Limb (tissue), 2 donors: ENCODE measurements at regions not wholly inside any gene's neighbourhood (a gene's known extent, or its start where the extent isn't known, plus 50 kb on each side); places are given as distances from the start of the nearest gene placed in this dataset.
"Not testable (repeated sequence)": the region's sequence is repeated elsewhere in the genome, so short reads cannot be mapped to it uniquely, and the experiment has no call there.

Experiments used
- DNase-seq, 2 donors: peaks; one replicate each; pipeline ENCODE4 v3.0.0-alpha.2; 2016; ENCODE audit errors: extremely low spot score in 2 of 2

- DNase-seq: no peak
Measured at GRCh38 chr16:65336160-65336559, 214.3 kb upstream of the CDH11 start.

DNA sequence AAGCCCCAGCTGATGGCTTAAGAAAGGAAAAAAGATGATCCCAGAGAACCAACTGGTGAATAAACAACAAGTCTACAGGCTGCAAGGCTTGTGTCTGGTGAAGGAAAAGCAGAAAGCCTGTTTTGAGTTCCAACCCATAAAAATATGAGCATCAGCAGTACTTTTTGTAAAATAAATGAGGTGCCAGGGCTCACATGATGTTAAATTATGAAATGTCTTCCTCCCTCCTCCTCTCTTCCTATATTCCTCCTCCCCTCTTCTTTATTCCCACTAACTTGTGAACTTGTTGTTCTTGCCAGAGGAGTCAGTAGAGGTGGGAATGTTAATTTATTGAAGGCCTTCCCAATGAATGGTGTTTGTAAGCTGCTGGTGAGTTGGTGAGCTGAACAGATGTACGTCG is 212.2 kb upstream of the CDH11 start:
- no peak for DNase-seq

- no peak for DNase-seq
Measured at GRCh38 chr16:65333283-65333682, 211.4 kb upstream of the CDH11 start.

DNA sequence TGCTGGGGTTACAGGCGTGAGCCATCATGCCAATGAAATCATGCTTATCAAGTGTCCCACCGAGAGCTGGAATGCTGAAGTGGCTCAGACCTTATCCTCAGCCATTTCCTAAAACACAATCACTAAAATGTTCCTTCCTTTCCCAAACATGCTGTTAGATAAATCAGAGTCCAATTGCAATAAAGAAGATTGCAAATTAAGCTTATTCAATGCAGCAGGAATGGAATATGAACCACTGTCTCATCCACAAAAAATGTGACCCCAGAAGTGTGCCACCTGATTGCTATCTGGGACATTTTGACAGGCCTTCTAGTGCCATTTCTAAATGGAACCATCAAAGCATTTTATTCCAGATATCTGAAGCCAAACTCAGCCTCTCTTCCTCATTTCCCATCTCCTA is 205.5 kb upstream of the CDH11 start:
- no peak for DNase-seq

GRCh38 chr16:65323655-65324237 is 201.9 kb upstream of the CDH11 start:
- no peak for DNase-seq

DNA sequence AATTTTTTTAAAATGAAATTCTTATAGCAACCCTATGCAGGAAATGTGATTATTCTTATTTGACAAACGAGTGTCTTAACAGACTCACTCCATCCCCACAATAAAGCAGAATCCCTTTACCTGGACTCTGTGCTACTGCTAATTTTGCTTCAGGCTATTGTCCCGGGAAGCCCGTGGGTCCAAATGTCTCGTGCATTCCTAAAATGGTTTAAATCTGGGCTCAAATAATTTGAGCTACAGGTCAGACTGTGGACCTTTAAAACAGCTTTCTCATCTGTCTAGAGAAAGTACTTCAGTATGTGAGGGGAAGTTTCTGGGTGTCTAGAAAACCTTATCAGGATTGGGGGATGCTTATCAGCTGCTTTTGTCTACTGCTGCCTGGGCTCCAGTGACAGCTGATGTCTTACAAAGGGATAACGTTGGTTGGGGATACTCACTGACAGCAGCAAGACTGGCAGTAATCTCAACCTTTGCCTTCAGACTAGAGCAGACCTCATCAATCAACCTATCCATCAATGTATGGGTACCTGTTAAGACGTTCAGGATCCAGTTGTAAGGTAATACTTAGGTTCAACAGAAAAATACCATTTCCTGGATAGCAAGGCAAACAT is 197.9 kb upstream of the CDH11 start:
- no peak for DNase-seq

DNA sequence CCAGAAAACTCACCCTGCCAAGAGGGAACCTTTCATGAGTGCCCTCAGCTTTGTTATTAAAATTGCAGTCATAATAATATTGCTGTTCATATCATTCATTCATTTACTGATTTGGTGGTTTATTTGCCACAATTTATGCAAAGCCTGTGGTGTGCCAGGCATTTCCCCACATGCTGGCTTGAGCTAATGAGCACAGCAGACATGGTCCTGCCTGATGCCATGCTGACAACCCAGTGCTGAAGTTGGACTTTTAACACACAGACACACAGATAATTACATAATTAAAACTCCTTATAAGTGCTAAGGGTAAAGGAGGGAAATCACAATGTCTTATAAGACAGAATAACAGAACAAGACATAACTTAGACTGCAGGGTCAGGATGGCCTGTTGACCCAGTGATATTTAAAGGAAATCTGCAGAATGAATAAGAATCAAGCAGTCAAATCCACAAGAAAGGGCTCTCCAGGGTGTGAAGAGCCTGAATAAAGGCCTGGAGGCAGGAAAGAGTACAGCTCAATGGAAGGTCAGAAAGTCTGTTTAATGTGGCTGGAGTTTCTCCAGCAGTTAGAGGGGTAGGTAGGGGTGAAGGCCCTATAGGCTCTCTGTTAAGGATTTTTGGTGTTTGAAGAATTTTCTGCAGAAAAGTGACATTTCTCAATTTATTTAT is 196.9 kb upstream of the CDH11 start:
- no peak for DNase-seq

DNA sequence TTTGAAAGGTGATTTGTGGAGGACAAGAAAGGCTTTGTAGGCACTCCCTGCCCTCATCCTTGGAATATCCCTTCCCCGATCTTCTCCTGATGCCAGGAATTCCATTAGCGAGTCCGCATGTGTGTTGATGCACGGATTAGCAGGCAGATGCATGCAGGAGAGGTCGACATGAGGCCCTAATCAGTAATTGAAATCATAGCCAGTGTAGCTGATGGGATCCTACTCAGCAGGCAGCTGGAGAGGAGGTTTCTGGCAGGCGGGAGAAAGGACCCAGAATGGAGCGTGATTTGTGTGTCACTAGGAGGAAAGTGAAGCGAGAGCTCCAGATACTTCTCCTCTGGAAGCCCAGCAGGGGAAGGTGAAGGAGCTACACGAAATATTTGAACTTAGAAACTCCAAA is 196.3 kb upstream of the CDH11 start:
- DNase-seq: peak in 1 of 2 donors; percentile 35

- DNase-seq: no peak
Measured at GRCh38 chr16:65316808-65317207, 194.9 kb upstream of the CDH11 start.

DNA sequence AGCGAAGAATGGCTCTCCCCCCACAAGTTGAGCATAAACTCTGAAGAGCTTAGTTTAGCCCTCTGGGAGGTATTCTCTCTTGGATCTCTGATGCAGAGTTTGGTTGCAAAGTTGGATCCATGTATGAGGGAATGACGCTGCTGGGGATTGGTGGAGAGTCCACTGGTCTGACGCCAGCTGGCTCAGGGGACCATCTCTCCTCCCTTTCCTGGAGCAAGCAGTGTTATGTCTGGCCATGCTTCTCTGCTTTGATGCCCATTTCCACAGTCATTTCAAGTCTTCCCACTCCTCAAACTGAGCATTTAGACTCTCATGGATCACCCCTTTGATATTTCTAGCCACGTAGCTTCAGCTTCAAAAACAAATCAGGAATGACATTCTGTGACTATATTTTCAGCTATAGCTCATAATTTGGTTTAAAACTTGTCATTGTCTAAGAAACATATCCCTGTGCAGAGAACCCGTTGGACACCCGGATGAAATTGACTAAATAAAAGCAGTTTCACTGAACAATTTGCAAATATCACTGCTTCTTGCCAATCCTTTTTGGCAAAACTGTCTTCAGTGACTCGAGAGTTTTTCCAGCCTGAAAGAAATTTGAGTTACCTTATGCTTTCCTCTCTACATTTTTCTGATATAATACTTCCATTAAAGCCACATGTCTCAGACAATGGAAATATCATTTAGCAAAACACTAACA is 193.4 kb upstream of the CDH11 start:
- DNase-seq: peak; percentile 62 to 63

- no peak for DNase-seq
Measured at GRCh38 chr16:65314627-65315008, 192.8 kb upstream of the CDH11 start.

DNA sequence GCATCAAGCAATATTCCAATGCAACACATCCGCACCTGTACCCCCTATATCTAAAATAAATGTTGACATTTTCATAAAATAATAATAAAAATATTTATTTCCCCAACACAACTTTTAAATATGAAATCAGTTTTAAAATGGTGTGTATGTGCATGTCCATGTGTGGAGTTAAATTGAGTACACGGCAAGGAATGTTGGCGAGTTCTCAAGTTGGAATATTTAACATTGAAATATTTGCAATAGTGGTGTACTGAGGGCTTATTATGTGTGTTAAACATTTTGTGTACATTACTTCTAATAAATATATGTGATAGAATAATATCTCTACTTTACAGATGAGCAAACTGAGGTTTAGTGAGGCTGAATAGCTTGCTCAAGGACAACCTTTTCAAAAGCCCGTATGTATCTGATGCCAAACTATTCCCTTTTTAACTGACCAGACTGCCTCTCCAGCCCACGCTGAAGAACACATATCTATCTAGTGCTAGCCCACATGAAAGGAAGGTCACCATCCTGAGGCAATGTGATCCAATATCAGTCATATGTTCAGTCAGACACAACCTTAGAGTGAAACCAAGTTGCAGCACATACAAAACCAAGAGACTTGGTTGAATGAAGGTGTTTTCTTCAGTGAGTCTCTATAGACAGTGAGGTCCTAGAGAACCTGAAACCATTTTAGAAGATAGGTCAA is 192.2 kb upstream of the CDH11 start:
- DNase-seq: no peak

GRCh38 chr16:65312795-65313194 is 190.9 kb upstream of the CDH11 start:
- DNase-seq: no peak

DNA sequence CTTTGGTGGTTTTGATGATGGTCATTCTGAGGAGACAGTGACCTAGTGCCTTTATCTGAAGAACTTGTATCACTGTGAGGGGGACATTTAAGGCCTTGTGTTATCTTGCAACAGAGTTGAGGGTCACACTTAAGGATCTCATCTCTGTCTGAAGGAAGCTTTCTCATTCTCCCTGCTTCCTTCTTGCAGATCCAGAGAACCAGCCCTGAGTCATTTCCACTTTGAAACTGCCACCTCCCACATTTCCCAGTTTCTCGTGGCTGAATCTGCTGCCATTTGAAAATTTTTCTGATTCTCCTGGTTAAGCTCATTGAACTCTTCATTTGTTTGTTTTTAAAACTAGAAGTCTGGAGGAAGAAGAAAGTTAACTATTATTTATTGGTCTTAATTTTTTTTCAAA is 190.2 kb upstream of the CDH11 start:
- DNase-seq: no peak

- not testable (repeated sequence) for DNase-seq
Measured at GRCh38 chr16:65310491-65310890, 188.6 kb upstream of the CDH11 start.

GRCh38 chr16:65309354-65309753 is 187.5 kb upstream of the CDH11 start:
- no peak for DNase-seq

GRCh38 chr16:65308506-65308905 is 186.6 kb upstream of the CDH11 start:
- no peak for DNase-seq

DNA sequence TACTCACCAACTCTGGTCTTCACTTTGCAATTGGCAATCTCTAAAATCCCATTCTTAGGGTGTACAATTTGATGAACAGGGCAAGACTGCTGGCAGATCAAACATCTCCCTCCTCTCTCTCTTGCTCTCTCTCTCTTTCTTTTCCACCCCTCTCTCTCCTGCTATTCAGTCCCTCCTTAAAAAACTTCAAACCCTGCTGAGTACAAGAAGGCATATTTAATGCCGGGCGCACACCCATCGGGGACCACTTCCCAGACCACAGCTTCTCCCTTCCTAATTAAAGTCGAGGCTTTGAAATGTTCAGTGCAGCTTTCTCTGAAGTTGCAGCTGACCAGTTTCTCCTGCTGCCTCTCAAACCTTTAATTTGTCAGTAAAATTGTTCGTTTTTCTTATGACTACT is 185.4 kb upstream of the CDH11 start:
- DNase-seq: no peak

DNA sequence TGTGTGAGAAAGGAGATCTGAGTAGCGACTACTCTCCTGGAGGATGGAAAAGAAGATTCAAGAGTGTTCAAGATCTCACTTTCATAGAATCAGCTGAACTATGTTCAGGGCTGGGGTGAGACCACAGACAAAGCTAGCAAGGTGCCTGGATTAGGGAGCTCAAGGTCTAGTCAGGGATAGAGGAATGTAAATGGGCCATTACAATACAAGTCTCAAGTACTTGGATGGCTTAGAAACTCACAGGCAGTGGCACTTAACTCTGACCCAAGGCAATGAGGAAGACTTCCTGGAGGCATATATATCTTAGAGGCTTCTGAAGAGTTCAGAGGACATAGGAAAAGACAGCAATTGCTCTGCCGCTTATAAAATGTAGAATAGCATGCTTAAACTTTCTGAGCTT is 184.9 kb upstream of the CDH11 start:
- DNase-seq: no peak

DNA sequence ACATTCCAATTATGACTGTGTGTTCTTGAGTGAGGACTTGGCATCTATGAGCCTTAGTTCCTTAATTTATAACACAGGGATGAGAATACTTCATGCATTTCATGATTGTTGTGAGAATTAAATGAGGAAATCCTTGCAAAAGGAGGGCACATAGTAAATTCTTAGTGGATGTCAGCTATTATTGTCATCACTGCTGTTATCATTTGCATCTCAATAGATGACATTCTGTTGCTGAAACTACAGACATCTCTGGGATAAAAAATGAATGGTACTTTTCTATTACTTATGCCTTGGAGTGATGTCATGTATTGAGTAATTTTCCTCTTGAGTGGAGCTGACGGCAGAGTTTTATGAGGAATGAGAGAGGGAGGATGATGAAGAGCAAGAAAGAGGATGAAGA is 184.4 kb upstream of the CDH11 start:
- no peak for DNase-seq

GRCh38 chr16:65305266-65305959 is 183.6 kb upstream of the CDH11 start:
- DNase-seq: no peak
